ENCODE measurements at regions not wholly inside any gene's neighbourhood (a gene's known extent, or its start where the extent isn't known, plus 50 kb on each side); places are given as distances from the start of the nearest gene placed in this dataset.

- Histone ChIP-seq H3F3A (ENCODE audit: insufficient read depth, low read length, poor library complexity, severe bottlenecking) (no peaks in the 10 kb centered on the region), H3K4me3 (ENCODE audit: low read length) (no peak overlapping the region), H3K36me3 (ENCODE audit: insufficient read depth, low read length) (no peaks in the 10 kb centered on the region), H4K20me1 (ENCODE audit: insufficient read depth) (no peaks in the 10 kb centered on the region), H3K9ac (ENCODE audit: low read length) (no peak overlapping the region), H3K9me2 (ENCODE audit: insufficient read depth, low read length) (no peaks in the 10 kb centered on the region), H3K4me2 (ENCODE audit: low read length) (no peak overlapping the region), H3K27me3 (ENCODE audit: insufficient read depth, low read depth, low read length) (no peaks in the 10 kb centered on the region), H3K27ac (ENCODE audit: low read length) (no peak overlapping the region), H2AFZ (ENCODE audit: low read depth, low read length) (no peak overlapping the region), H3K79me2 (replicated peaks; ENCODE audit: insufficient read depth, low read length) (no peaks in the 10 kb centered on the region), H3K9me3 (ENCODE audit: low read length) (no peaks in the 10 kb centered on the region)
- TF ChIP-seq MXI1 (conservative IDR thresholded peaks at IDR 0.05; ENCODE audit: poor library complexity, severe bottlenecking) (no peak), REST (IDR thresholded peaks at IDR 0.05; ENCODE audit: borderline replicate concordance) (no peak), POLR2AphosphoS5 (IDR thresholded peaks at IDR 0.05) (no peak), RAD21 (conservative IDR thresholded peaks at IDR 0.05) (no peak), EP300 (conservative IDR thresholded peaks at IDR 0.05; ENCODE audit: poor library complexity, severe bottlenecking) (no peak), CTCF (IDR thresholded peaks at IDR 0.05; ENCODE audit: poor library complexity, severe bottlenecking) (no peak), SMC3 (conservative IDR thresholded peaks at IDR 0.05; ENCODE audit: poor library complexity) (no peak), EZH2 (IDR thresholded peaks at IDR 0.05; ENCODE audit: borderline replicate concordance, insufficient read depth, low read length, poor library complexity, severe bottlenecking) (no peak), TAF1 (IDR thresholded peaks at IDR 0.05; ENCODE audit: low read depth) (no peak)
These were observed 63.9 kb upstream of the PTPN13 start for GRCh38 chr4:86530183-86530582.

- Histone ChIP-seq H3K27ac (ENCODE audit: low read length) (no peak overlapping the region), H3K4me3 (ENCODE audit: low read length) (no peak overlapping the region), H4K20me1 (ENCODE audit: insufficient read depth) (no peaks in the 10 kb centered on the region), H3K9ac (ENCODE audit: low read length) (no peak overlapping the region), H2AFZ (ENCODE audit: low read depth, low read length) (no peak overlapping the region), H3F3A (ENCODE audit: insufficient read depth, low read length, poor library complexity, severe bottlenecking) (no peaks in the 10 kb centered on the region), H3K36me3 (ENCODE audit: insufficient read depth, low read length) (no peaks in the 10 kb centered on the region), H3K9me2 (ENCODE audit: insufficient read depth, low read length) (no peaks in the 10 kb centered on the region), H3K79me2 (replicated peaks; ENCODE audit: insufficient read depth, low read length) (no peaks in the 10 kb centered on the region), H3K27me3 (ENCODE audit: insufficient read depth, low read depth, low read length) (no peaks in the 10 kb centered on the region), H3K4me2 (ENCODE audit: low read length) (no peak overlapping the region), H3K9me3 (ENCODE audit: low read length) (no peaks in the 10 kb centered on the region)
- TF ChIP-seq MXI1 (conservative IDR thresholded peaks at IDR 0.05; ENCODE audit: poor library complexity, severe bottlenecking) (no peak), EP300 (conservative IDR thresholded peaks at IDR 0.05; ENCODE audit: poor library complexity, severe bottlenecking) (no peak), CTCF (IDR thresholded peaks at IDR 0.05; ENCODE audit: poor library complexity, severe bottlenecking) (no peak), EZH2 (IDR thresholded peaks at IDR 0.05; ENCODE audit: borderline replicate concordance, insufficient read depth, low read length, poor library complexity, severe bottlenecking) (no peak), TAF1 (IDR thresholded peaks at IDR 0.05; ENCODE audit: low read depth) (no peak), POLR2AphosphoS5 (IDR thresholded peaks at IDR 0.05) (no peak), RAD21 (conservative IDR thresholded peaks at IDR 0.05) (no peak), REST (IDR thresholded peaks at IDR 0.05; ENCODE audit: borderline replicate concordance) (no peak), SMC3 (conservative IDR thresholded peaks at IDR 0.05; ENCODE audit: poor library complexity) (no peak)
These were observed 62.7 kb upstream of the PTPN13 start for GRCh38 chr4:86531440-86531839.

Data from neural cell (in vitro differentiated cells).